ENCODE measurements at regions not wholly inside any gene's neighbourhood (a gene's known extent, or its start where the extent isn't known, plus 50 kb on each side); places are given as distances from the start of the nearest gene placed in this dataset.
"Not testable (repeated sequence)": the region's sequence is repeated elsewhere in the genome, so short reads cannot be mapped to it uniquely, and the experiment has no call there.

GRCh38 chr13:49853535-49853934, 61.1 kb upstream of the KPNA3 start:
- no peak for ATAC-seq
- POLR2A ChIA-PET = no interaction called here

DNA sequence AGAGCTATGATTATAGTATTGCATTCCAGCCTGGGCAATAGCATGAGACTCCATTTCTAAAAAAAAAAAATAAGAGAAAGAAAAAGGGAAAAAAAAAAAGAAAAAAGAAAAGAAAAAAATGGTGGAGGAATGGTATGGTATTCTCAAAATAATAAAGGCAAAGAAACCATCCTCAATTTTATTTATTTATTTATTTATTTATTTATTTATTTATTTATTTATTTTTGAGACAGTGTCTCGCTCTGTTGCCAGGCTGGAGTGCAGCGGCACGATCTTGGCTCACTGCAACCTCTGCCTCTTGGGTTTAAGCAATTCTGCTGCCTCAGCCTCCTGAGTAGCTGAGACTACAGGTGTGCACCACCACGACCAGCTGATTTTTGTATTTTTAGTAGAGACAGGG, 60.0 kb upstream of the KPNA3 start:
- Mint-ChIP-seq H3K9me3 (peaks cover 38% of the 10 kb centered on the region), H3K36me3 (peaks cover 29% of the 10 kb centered on the region)
- H3K4me3 Mint-ChIP-seq; H3K27me3 Mint-ChIP-seq (ENCODE audit: low read depth); H3K4me1 Mint-ChIP-seq; CTCF ChIA-PET; DNase-seq (ENCODE audit: low spot score); H3K27ac Mint-ChIP-seq; ATAC-seq: not testable (repeated sequence)
- POLR2A ChIA-PET = interaction anchor here (0.6 kb wide), 1 partner anchor 25 kb away, joined by 3 read pairs; no protein-coding TSS in a partner anchor

More at GRCh38 chr13:49853535-49853934, 61.1 kb upstream of the KPNA3 start:
- TF ChIP-seq FOXJ3 (CRISPR knock-in tag; IDR thresholded peaks at IDR 0.05; ENCODE audit: borderline replicate concordance) = no peak
- TF ChIP-seq PRRX2 (CRISPR knock-in tag; IDR thresholded peaks at IDR 0.05) = no peak
- TF ChIP-seq TEAD1 (CRISPR knock-in tag; IDR thresholded peaks at IDR 0.05) = no peak
- TF ChIP-seq, protein P1, sequence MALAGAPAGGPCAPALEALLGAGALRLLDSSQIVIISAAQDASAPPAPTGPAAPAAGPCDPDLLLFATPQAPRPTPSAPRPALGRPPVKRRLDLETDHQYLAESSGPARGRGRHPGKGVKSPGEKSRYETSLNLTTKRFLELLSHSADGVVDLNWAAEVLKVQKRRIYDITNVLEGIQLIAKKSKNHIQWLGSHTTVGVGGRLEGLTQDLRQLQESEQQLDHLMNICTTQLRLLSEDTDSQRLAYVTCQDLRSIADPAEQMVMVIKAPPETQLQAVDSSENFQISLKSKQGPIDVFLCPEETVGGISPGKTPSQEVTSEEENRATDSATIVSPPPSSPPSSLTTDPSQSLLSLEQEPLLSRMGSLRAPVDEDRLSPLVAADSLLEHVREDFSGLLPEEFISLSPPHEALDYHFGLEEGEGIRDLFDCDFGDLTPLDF (CRISPR knock-in tag; IDR thresholded peaks at IDR 0.05) = no peak
- no peak for TF ChIP-seq FOXP1 (CRISPR knock-in tag; IDR thresholded peaks at IDR 0.05; ENCODE audit: borderline replicate concordance)
- TF ChIP-seq ZNF263 (CRISPR knock-in tag; IDR thresholded peaks at IDR 0.05; ENCODE audit: low read depth) = no peak
- TF ChIP-seq RORB (CRISPR knock-in tag; IDR thresholded peaks at IDR 0.05) = no peak
- no peak for TF ChIP-seq RELA (CRISPR knock-in tag; IDR thresholded peaks at IDR 0.05; ENCODE audit: borderline replicate concordance)
- no peak for TF ChIP-seq SMAD4 (CRISPR knock-in tag; IDR thresholded peaks at IDR 0.05)
- no peak for TF ChIP-seq ZNF121 (CRISPR knock-in tag; IDR thresholded peaks at IDR 0.05)
- CTCF ChIA-PET = no interaction called here
- Mint-ChIP-seq H3K4me1 (no peaks in the 10 kb centered on the region), H3K27me3 (ENCODE audit: low read depth) (no peaks in the 10 kb centered on the region), H3K9me3 (peaks cover 38% of the 10 kb centered on the region), H3K36me3 (peaks cover 29% of the 10 kb centered on the region), H3K4me3 (no peak overlapping the region), H3K27ac (no peak overlapping the region)
- no peak for DNase-seq (ENCODE audit: low spot score)

DNA sequence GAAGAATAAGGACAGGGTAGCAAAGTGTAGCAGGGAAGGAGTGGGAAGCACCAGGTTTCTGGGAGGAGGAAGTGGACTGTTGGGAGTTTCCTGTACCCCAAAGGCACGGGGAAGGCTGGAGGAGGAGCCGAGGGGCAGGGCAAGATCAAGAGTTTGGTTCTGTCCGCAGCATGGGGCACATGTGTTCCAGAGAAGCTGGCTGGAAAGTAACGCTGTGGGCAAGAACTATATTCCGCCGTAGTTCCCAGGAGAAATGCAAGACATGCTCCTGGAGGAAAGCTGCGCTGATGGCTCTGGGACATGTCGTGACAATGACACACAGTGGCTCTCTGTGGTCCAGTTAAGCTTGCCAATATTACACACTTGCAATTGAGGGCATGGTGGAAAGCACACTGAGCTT, 51.7 kb upstream of the KPNA3 start:
- H3K4me1 Mint-ChIP-seq = peaks cover 12% of the 10 kb centered on the region
- peaks cover 8% of the 10 kb centered on the region for H3K9me3 Mint-ChIP-seq
- ATAC-seq (no peak), DNase-seq (ENCODE audit: low spot score) (no peak)
- H3K27me3 Mint-ChIP-seq (ENCODE audit: low read depth) = peaks cover 14% of the 10 kb centered on the region
- TF ChIP-seq EMX1 (CRISPR knock-in tag; IDR thresholded peaks at IDR 0.05) = no peak
- no peak for TF ChIP-seq OVOL2 (CRISPR knock-in tag; IDR thresholded peaks at IDR 0.05; ENCODE audit: borderline replicate concordance)
- TF ChIP-seq AR (CRISPR knock-in tag; IDR thresholded peaks at IDR 0.05) = no peak
- TF ChIP-seq E2F4 (CRISPR knock-in tag; IDR thresholded peaks at IDR 0.05; ENCODE audit: borderline replicate concordance, low read depth) = no peak
- ChIA-PET POLR2A (interaction anchor here (0.6 to 0.7 kb wide), 2 partner anchors 11 to 593 kb away, joined by 3 read pairs; no protein-coding TSS in a partner anchor), CTCF (interaction anchor here (2.0 kb wide), 1 partner anchor 174 kb away, joined by 8 read pairs; no protein-coding TSS in a partner anchor)
- no peak overlapping the region for H3K27ac Mint-ChIP-seq
- H3K4me3 Mint-ChIP-seq = no peak overlapping the region
- H3K36me3 Mint-ChIP-seq = no peaks in the 10 kb centered on the region

Data from WTC11 (cell line).